ENCODE measurements at regions not wholly inside any gene's neighbourhood (a gene's known extent, or its start where the extent isn't known, plus 50 kb on each side); places are given as distances from the start of the nearest gene placed in this dataset.

GRCh38 chr1:4944072-4944471 is 289.7 kb downstream of the AJAP1 start:
- peak overlapping the region in 1 of 2 donors; percentile 23 for H3K27ac ChIP-seq

DNA sequence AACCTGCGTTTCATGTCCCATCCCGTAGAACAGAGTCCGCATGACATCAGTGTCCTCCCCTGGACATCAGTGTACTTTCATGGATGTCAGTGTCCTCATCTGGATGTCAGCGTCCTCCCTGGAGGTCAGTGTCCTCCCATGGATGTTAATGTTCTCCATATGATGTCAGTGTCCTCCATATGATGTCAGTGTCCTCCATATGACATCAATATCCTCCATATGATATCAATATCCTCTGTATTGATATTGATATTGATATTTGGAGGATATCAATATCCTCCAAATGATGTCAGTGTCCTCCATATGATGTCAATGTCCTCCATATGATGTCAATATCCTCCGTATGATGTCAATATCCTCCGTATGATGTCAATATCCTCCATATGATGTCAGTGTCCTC is 284.9 kb downstream of the AJAP1 start:
- no peak overlapping the region for H3K27ac ChIP-seq
- H3K27me3 ChIP-seq: no peaks in the 10 kb centered on the region
- no peaks in the 10 kb centered on the region for H3K9me3 ChIP-seq
- peaks cover 0 to 4% of the 10 kb centered on the region in 2 donors for H3K4me1 ChIP-seq
- intact Hi-C loops (cut with DNase I): no loop called here
- H3K36me3 ChIP-seq: no peaks in the 10 kb centered on the region
- no peak overlapping the region for H3K4me3 ChIP-seq
- no peak for DNase-seq (ENCODE audit: low spot score in 2 of 2)
- TF ChIP-seq, protein P1, sequence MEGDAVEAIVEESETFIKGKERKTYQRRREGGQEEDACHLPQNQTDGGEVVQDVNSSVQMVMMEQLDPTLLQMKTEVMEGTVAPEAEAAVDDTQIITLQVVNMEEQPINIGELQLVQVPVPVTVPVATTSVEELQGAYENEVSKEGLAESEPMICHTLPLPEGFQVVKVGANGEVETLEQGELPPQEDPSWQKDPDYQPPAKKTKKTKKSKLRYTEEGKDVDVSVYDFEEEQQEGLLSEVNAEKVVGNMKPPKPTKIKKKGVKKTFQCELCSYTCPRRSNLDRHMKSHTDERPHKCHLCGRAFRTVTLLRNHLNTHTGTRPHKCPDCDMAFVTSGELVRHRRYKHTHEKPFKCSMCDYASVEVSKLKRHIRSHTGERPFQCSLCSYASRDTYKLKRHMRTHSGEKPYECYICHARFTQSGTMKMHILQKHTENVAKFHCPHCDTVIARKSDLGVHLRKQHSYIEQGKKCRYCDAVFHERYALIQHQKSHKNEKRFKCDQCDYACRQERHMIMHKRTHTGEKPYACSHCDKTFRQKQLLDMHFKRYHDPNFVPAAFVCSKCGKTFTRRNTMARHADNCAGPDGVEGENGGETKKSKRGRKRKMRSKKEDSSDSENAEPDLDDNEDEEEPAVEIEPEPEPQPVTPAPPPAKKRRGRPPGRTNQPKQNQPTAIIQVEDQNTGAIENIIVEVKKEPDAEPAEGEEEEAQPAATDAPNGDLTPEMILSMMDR (IDR thresholded peaks at IDR 0.05): no peak

More at GRCh38 chr1:4944072-4944471, 289.7 kb downstream of the AJAP1 start:
- intact Hi-C loops (cut with DNase I): no loop called here
- Histone ChIP-seq H3K4me3 (no peak overlapping the region), H3K27me3 (no peaks in the 10 kb centered on the region), H3K9me3 (no peaks in the 10 kb centered on the region), H3K4me1 (peaks cover 0 to 4% of the 10 kb centered on the region in 2 donors), H3K36me3 (no peaks in the 10 kb centered on the region)
- TF ChIP-seq, protein P1 (IDR thresholded peaks at IDR 0.05): no peak
- no peak for DNase-seq (ENCODE audit: low spot score in 2 of 2)

DNA sequence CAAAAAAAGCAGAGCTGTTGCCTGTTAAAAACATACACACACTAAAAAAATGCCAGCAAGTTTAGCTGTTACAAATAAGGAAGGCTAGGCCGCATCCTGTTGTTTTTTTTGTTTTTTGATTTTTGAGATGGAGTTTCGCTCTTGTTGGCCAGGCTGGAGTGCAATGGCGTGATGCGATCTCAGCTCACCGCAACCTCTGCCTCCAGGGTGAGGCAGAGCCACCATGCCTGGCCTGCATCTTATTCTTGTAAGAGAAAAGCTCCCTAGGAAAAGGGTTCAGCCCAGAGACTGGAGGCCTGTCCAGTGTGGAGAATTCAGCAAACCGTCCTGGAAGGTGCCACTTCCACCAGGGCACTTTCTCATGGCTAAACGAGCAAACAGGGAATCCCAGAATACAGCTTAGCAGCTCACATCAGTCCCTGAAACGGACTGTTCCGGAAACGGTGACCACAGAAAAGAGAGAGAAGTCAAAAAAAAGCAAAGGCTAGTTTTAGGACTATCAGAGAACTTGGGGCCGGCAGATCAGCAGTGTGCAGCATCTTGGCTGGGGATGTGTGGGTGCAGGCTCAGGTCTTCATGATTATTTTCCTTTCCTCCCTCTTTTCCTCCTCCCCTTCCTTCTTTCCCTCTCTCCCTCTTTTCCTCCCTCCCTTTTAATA is 283.6 kb downstream of the AJAP1 start:
- TF ChIP-seq, protein P1 (IDR thresholded peaks at IDR 0.05): no peak
- Histone ChIP-seq H3K36me3 (no peaks in the 10 kb centered on the region), H3K27ac (no peak overlapping the region), H3K27me3 (no peaks in the 10 kb centered on the region), H3K9me3 (no peaks in the 10 kb centered on the region), H3K4me3 (no peak overlapping the region), H3K4me1 (no peaks in the 10 kb centered on the region)
- intact Hi-C loops (cut with DNase I): no loop called here
- DNase-seq (ENCODE audit: low spot score in 2 of 2): no peak

DNA sequence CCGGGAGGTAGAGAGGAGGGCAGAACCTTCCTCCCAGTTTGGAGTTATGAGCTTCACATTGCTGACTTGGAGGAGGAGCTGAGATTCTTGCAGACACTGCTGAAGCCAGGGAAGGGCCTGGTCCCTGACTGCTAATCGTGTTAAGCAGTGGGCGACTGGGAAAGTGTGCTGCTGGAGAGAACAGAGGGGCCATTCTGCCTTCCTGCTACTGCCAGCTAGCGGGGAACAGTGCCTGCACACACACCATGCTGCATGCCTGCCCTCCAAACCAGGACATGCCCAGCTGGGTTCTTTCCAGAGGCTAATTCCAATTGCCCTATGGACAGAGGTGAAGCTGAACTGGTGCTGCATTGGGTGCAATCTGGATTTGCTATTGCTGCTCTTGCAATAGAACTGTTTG is 281.4 kb downstream of the AJAP1 start:
- TF ChIP-seq, protein P1 (IDR thresholded peaks at IDR 0.05): no peak
- no peaks in the 10 kb centered on the region for H3K4me1 ChIP-seq
- no peak overlapping the region for H3K4me3 ChIP-seq
- H3K27ac ChIP-seq: no peak overlapping the region
- H3K36me3 ChIP-seq: no peaks in the 10 kb centered on the region
- no peaks in the 10 kb centered on the region for H3K27me3 ChIP-seq
- intact Hi-C loops (cut with DNase I): no loop called here
- no peaks in the 10 kb centered on the region for H3K9me3 ChIP-seq
- no peak for DNase-seq (ENCODE audit: low spot score in 2 of 2)

GRCh38 chr1:4933232-4933631 is 278.8 kb downstream of the AJAP1 start:
- H3K27ac ChIP-seq: no peak overlapping the region
- no peaks in the 10 kb centered on the region for H3K27me3 ChIP-seq
- TF ChIP-seq, protein P1 (IDR thresholded peaks at IDR 0.05): no peak
- no peak for DNase-seq (ENCODE audit: low spot score in 2 of 2)
- no peaks in the 10 kb centered on the region for H3K36me3 ChIP-seq
- H3K9me3 ChIP-seq: no peaks in the 10 kb centered on the region
- no peak overlapping the region for H3K4me3 ChIP-seq
- intact Hi-C loops (cut with DNase I): no loop called here
- no peaks in the 10 kb centered on the region for H3K4me1 ChIP-seq
